Mesothelial cell of epicardium (in vitro differentiated cells): ENCODE measurements at regions not wholly inside any gene's neighbourhood (a gene's known extent, or its start where the extent isn't known, plus 50 kb on each side); places are given as distances from the start of the nearest gene placed in this dataset.

Experiments
- DNase-seq, 2 experiments: peaks; one replicate each; pipeline ENCODE4 v3.0.0; 2021; ENCODE audit warnings: low spot score in 2 of 2; ENCODE audit not compliant: unreplicated experiment in 2 of 2
- H3K27ac Mint-ChIP-seq: 2 replicates; pipeline ENCODE4 v1.8.0; 2021; ENCODE audit warnings: mixed read lengths
- H3K27me3 Mint-ChIP-seq: 2 replicates; pipeline ENCODE4 v1.8.0; 2021; ENCODE audit warnings: low read depth, mixed read lengths
- H3K36me3 Mint-ChIP-seq: 2 replicates; pipeline ENCODE4 v1.8.0; 2021; ENCODE audit warnings: mixed read lengths
- H3K4me1 Mint-ChIP-seq: 2 replicates; pipeline ENCODE4 v1.8.0; 2021; ENCODE audit warnings: mixed read lengths
- H3K4me3 Mint-ChIP-seq: 2 replicates; pipeline ENCODE4 v1.8.0; 2021; ENCODE audit warnings: mild to moderate bottlenecking, moderate library complexity, mixed read lengths
- H3K9me3 Mint-ChIP-seq: 2 replicates; pipeline ENCODE4 v1.8.0; 2021; ENCODE audit warnings: mixed read lengths
- TF ChIP-seq, protein P1 (sequence below): fragments of 200-600 bp; sonication (generic); IDR thresholded peaks from one replicate; pipeline ENCODE4 v1.5.0; 2021; ENCODE audit warnings: antibody characterized with exemption; ENCODE audit not compliant: unreplicated experiment

DNA sequence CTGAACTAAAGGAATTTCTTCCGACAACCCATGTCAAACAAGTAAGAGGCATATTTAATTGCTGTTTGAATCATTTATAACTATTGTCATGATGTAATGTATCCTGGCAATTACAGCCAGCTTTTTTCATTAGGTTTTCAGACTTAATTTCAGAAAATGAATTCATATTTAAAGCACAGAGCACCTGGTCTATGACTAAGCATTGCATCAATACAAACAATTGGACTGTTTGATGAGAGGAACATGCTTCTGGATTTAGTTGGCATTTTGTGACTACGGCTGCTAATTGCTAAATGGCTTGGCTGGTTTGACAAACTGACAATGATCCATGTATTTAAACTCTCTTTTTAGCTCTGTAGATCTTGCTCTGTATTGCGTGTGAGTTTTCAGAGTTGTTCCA is 853.4 kb downstream of the NCAM2 start:
- no peak overlapping the region for H3K27ac Mint-ChIP-seq

DNA sequence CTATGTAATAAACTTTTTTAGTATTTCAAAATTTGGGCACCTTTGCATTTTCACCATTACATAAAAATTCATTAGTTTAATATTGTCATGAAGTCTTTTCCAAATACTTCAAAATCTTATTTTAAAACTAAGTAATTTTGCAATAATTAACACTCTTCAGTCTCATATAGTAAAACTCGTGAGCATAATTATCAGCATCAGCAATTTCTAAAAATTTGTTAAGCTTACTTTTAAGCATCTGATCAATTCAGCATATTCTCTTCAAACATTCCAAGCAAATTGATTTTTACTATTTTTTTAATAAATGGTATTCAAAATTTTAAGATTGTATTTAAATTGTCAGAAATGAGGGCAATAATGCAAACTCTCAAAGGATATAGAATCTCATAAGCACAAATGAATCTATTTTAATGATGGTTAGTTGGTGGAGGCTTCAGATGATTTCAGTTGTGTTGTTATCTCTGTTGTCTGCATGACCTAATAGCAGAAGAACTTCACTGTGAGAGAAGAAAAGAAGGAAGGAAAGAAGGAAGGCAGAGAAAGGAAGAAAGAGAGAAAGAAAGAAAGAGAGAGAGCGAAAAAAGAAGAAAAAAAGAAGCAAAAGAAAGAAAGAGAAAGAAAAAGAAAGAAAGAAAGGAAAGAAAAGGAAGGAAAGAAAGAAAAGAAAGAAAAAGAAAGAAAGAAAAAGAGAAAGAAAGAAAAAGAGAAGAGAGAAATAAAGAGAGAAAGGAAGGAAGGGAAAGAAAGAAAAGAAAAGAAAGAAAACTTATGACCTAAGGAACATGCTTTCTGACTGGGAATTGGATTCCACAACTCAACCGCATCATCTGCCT is 860.5 kb downstream of the NCAM2 start:
- peaks cover 5% of the 10 kb centered on the region for H3K4me1 Mint-ChIP-seq
- H3K27ac Mint-ChIP-seq = no peak overlapping the region
- H3K4me3 Mint-ChIP-seq = no peak overlapping the region
- H3K27me3 Mint-ChIP-seq = no peaks in the 10 kb centered on the region
- H3K36me3 Mint-ChIP-seq = peaks cover 4% of the 10 kb centered on the region
- TF ChIP-seq, protein P1, sequence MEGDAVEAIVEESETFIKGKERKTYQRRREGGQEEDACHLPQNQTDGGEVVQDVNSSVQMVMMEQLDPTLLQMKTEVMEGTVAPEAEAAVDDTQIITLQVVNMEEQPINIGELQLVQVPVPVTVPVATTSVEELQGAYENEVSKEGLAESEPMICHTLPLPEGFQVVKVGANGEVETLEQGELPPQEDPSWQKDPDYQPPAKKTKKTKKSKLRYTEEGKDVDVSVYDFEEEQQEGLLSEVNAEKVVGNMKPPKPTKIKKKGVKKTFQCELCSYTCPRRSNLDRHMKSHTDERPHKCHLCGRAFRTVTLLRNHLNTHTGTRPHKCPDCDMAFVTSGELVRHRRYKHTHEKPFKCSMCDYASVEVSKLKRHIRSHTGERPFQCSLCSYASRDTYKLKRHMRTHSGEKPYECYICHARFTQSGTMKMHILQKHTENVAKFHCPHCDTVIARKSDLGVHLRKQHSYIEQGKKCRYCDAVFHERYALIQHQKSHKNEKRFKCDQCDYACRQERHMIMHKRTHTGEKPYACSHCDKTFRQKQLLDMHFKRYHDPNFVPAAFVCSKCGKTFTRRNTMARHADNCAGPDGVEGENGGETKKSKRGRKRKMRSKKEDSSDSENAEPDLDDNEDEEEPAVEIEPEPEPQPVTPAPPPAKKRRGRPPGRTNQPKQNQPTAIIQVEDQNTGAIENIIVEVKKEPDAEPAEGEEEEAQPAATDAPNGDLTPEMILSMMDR = no peak
- H3K9me3 Mint-ChIP-seq = peaks cover 15% of the 10 kb centered on the region
- DNase-seq = no peak

More for the DNA sequence above, 853.4 kb downstream of the NCAM2 start:
- Mint-ChIP-seq H3K36me3 (peaks cover 4% of the 10 kb centered on the region), H3K9me3 (peaks cover 15% of the 10 kb centered on the region), H3K27me3 (no peaks in the 10 kb centered on the region), H3K4me1 (no peaks in the 10 kb centered on the region), H3K4me3 (no peak overlapping the region)
- TF ChIP-seq, protein P1 = no peak
- no peak for DNase-seq

DNA sequence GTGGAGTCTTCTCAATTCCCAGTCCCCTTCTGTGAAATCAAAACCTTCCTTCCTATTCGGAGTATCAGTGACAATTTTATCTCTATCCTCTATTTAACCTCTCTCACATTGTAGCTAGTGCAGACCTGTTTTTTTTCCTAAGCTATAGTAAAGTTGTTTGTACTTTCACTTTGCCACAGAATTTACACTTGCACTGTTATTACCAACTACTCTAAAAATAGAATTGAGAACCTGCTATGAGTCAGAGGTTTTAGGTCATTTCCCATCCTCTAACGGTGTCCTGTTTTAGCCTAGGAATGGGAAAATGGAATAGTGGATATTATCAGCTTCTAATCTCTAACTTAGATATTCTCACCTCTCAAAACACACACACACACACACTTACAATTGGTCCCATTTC is 862.7 kb downstream of the NCAM2 start:
- peaks cover 2% of the 10 kb centered on the region for H3K9me3 Mint-ChIP-seq
- TF ChIP-seq, protein P1 = no peak
- no peak overlapping the region for H3K4me3 Mint-ChIP-seq
- no peaks in the 10 kb centered on the region for H3K36me3 Mint-ChIP-seq
- no peak overlapping the region for H3K27ac Mint-ChIP-seq
- DNase-seq = no peak
- peaks cover 5% of the 10 kb centered on the region for H3K4me1 Mint-ChIP-seq
- no peaks in the 10 kb centered on the region for H3K27me3 Mint-ChIP-seq

DNA sequence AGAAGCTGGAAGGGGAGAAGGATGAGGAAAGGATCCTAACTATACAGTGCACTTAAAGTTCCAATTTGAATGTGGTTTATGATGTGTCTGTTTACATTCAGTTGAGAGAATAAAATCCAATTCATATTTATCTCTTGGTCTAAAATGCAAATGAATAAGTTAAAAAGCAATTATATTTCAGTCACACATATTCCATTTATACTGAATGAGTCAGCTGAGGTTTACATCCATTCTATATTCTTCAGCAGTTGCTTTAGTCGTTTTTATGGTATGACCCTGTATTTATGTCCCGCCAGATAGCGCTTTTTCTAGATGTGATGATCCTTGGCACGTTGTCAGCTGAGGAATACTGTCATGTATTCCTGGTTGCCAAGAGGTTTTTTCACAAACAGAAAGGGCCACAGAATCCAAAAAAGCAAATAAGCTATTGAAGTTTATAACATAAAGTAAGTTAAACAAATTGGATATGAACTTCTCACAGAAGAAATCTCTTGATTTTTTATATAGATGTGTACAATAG is 866.2 kb downstream of the NCAM2 start:
- no peaks in the 10 kb centered on the region for H3K9me3 Mint-ChIP-seq
- TF ChIP-seq, protein P1 = no peak
- DNase-seq = no peak
- H3K36me3 Mint-ChIP-seq = no peaks in the 10 kb centered on the region
- peaks cover 7% of the 10 kb centered on the region for H3K4me1 Mint-ChIP-seq
- H3K27me3 Mint-ChIP-seq = no peaks in the 10 kb centered on the region
- H3K27ac Mint-ChIP-seq = no peak overlapping the region
- no peak overlapping the region for H3K4me3 Mint-ChIP-seq

DNA sequence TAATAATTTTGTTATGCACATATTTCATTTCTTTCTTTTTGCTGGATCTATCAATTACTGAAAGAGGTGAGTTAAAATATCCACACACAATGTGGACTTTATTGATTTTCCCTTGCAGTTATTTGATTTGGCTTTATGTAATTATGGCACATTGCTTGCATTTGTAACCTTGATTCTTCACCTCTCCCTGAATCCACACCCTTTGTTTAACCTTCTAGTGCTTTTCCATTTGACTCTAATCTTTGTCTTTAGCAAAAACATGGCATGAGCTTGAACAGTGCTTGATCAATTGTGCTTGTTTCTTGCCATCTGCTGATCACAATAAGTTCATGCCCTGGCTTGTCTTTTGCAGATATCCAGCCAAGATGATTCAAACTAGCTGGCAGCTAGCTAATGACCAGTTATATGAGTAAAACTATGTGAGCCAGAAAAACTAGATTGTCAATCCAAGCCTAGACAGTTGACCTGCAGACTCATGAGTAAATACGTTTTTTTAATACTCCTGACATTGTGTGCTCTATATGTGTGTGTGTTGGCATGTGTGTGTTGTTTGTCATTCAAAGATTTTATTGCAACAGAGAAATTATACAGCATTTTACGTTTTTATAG is 899.2 kb downstream of the NCAM2 start:
- Mint-ChIP-seq H3K4me1 (peaks cover 6% of the 10 kb centered on the region), H3K4me3 (no peak overlapping the region), H3K27me3 (no peaks in the 10 kb centered on the region), H3K36me3 (no peaks in the 10 kb centered on the region), H3K27ac (no peak overlapping the region), H3K9me3 (peaks cover 28% of the 10 kb centered on the region)
- TF ChIP-seq, protein P1 = no peak
- no peak for DNase-seq
